Testis (tissue), 2 donors: ENCODE measurements at regions not wholly inside any gene's neighbourhood (a gene's known extent, or its start where the extent isn't known, plus 50 kb on each side); places are given as distances from the start of the nearest gene placed in this dataset.

ENCODE experiments used
- POLR2A ChIP-seq: fragments of 450-650 bp; IDR thresholded peaks from one replicate; pipeline ENCODE4 v1.6.1; 2017; ENCODE audit warnings: antibody characterized with exemption, mild to moderate bottlenecking, moderate library complexity
- TF ChIP-seq, protein P1 (sequence below), 3 experiments: fragments of 450-650 bp in 2 of 3; fragments of 200-600 bp in 1 of 3; sonication (generic) in 1 of 3; IDR thresholded peaks; one replicate each; pipeline ENCODE4 v1.5.1; 2016 to 2019; ENCODE audit warnings: antibody characterized with exemption in 3 of 3, mild to moderate bottlenecking in 2 of 3, moderate library complexity in 1 of 3

DNA sequence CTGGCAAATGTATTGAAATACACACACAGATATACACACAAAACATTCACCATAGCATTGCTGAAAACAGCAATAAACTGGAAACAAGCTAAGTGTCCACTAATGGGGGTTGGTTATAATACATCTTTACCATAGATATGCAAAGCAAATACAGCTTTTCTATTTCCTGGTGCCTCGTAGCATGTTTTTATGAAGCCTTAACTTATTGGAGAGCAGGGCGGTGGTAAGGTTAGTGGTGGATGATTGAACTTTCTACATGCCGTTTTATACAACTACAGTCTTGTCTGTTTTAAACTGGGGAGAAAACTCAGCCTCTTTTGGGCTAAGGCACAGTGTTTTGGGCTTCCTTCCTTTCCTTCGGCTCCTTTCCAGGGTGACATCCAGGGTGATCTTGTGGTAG, 104.5 kb downstream of the NR2F2 start:
- TF ChIP-seq, protein P1, sequence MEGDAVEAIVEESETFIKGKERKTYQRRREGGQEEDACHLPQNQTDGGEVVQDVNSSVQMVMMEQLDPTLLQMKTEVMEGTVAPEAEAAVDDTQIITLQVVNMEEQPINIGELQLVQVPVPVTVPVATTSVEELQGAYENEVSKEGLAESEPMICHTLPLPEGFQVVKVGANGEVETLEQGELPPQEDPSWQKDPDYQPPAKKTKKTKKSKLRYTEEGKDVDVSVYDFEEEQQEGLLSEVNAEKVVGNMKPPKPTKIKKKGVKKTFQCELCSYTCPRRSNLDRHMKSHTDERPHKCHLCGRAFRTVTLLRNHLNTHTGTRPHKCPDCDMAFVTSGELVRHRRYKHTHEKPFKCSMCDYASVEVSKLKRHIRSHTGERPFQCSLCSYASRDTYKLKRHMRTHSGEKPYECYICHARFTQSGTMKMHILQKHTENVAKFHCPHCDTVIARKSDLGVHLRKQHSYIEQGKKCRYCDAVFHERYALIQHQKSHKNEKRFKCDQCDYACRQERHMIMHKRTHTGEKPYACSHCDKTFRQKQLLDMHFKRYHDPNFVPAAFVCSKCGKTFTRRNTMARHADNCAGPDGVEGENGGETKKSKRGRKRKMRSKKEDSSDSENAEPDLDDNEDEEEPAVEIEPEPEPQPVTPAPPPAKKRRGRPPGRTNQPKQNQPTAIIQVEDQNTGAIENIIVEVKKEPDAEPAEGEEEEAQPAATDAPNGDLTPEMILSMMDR (IDR thresholded peaks at IDR 0.05), result no peak
- no peak for TF ChIP-seq POLR2A
